GM21447 (cell line): ENCODE measurements at regions not wholly inside any gene's neighbourhood (a gene's known extent, or its start where the extent isn't known, plus 50 kb on each side); places are given as distances from the start of the nearest gene placed in this dataset.
A peak's percentile ranks its signal among the peaks of the same experiment; 100 is the strongest.

Source experiments
- ATAC-seq: cut with Tn5 transposase; IDR thresholded peaks from one replicate; pipeline ENCODE4 v1.9.1; 2021; ENCODE audit not compliant: unreplicated experiment

- ATAC-seq = no peak
These were observed 212.4 kb upstream of the STK17B start for GRCh38 chr2:196383799-196384198.

GRCh38 chr2:196384729-196385128 is 213.4 kb upstream of the STK17B start:
- ATAC-seq = no peak

GRCh38 chr2:196389670-196390069 is 218.3 kb upstream of the STK17B start:
- no peak for ATAC-seq

GRCh38 chr2:196390243-196391148 is 219.1 kb upstream of the STK17B start:
- ATAC-seq = no peak

GRCh38 chr2:196391149-196391479 is 219.7 kb upstream of the STK17B start:
- ATAC-seq = no peak

- ATAC-seq = no peak
These were observed 227.7 kb upstream of the STK17B start for GRCh38 chr2:196399096-196399495.

- ATAC-seq = no peak
These were observed 228.6 kb upstream of the STK17B start for GRCh38 chr2:196399722-196400691.

GRCh38 chr2:196403471-196403870 is 232.1 kb upstream of the STK17B start:
- ATAC-seq = no peak

GRCh38 chr2:196404276-196404675 is 232.9 kb upstream of the STK17B start:
- ATAC-seq = no peak

GRCh38 chr2:196407675-196408264 is 231.7 kb upstream of the CCDC150 start:
- no peak for ATAC-seq

GRCh38 chr2:196409376-196409775 is 230.1 kb upstream of the CCDC150 start:
- ATAC-seq = no peak

- no peak for ATAC-seq
These were observed 229.5 kb upstream of the CCDC150 start for GRCh38 chr2:196410008-196410407.

GRCh38 chr2:196413821-196414274 is 225.7 kb upstream of the CCDC150 start:
- ATAC-seq = peak; percentile 62

- peak; percentile 71 for ATAC-seq
These were observed 224.1 kb upstream of the CCDC150 start for GRCh38 chr2:196415384-196415783.

- no peak for ATAC-seq
These were observed 219.4 kb upstream of the CCDC150 start for GRCh38 chr2:196420143-196420542.

- ATAC-seq = no peak
These were observed 217.6 kb upstream of the CCDC150 start for GRCh38 chr2:196421880-196422279.

- ATAC-seq = no peak
These were observed 217.2 kb upstream of the CCDC150 start for GRCh38 chr2:196422361-196422760.

GRCh38 chr2:196426122-196426521 is 213.4 kb upstream of the CCDC150 start:
- no peak for ATAC-seq

- ATAC-seq = no peak
These were observed 211.4 kb upstream of the CCDC150 start for GRCh38 chr2:196427986-196428634.

GRCh38 chr2:196431076-196431475 is 208.4 kb upstream of the CCDC150 start:
- no peak for ATAC-seq

- no peak for ATAC-seq
These were observed 207.6 kb upstream of the CCDC150 start for GRCh38 chr2:196431957-196432356.
